AG09319 (cell line): ENCODE measurements at regions not wholly inside any gene's neighbourhood (a gene's known extent, or its start where the extent isn't known, plus 50 kb on each side); places are given as distances from the start of the nearest gene placed in this dataset.
"Not testable (repeated sequence)": the region's sequence is repeated elsewhere in the genome, so short reads cannot be mapped to it uniquely, and the experiment has no call there.

Experiments
- DNase-seq: peaks from one replicate; pipeline ENCODE4 v3.0.0-alpha.2; 2010; ENCODE audit warnings: low read depth; ENCODE audit errors: extremely low read depth
- CTCF ChIP-seq: IDR thresholded peaks from 2 replicates; pipeline ENCODE4 v1.5.1; 2011; ENCODE audit warnings: low read depth, mild to moderate bottlenecking, inconsistent platforms, low read length, moderate library complexity

DNA sequence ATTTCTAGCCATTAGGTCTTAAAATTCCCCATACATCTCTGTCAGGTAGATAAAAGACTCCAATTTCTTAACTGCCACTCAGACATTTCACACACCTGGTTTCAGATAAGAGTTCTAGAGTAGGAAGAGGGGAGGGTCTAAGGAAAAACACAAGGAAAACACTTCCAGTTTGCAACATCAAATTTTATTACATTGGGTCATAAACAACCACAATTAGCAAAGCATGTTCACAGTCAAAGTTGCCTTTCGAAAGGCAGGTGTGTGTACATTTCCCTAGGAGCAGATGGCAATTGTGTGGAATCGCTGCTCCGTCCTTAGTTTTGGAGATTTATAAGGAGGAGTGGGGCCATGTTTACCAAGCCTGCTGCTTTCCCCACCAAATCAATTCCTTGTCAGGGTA, 120.8 kb downstream of the DMRT2 start:
- TF ChIP-seq CTCF, result no peak
- no peak for DNase-seq

GRCh38 chr9:1171546-1171945, 121.4 kb downstream of the DMRT2 start:
- no peak for TF ChIP-seq CTCF
- no peak for DNase-seq

GRCh38 chr9:1173211-1173610, 123.1 kb downstream of the DMRT2 start:
- no peak for DNase-seq
- TF ChIP-seq CTCF, result no peak

DNA sequence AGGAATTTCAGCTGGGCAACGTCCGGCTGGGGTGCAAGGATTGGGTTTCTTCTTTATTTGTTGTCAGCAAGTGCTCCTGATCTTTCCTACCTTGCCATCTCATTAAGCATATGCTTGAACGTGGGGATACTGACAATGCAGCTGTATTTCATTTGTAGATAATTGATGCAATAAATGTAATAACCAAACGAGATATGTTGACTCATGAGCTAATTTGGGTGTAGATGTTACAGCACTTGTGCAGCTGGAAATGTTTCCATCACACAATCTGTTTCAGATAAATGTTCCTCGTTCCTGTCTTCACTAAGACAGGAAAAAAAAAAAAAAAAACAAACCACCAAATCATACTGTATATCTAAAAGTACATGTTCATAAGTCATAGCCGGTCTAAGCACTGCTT, 123.8 kb downstream of the DMRT2 start:
- DNase-seq, result peak; percentile 3
- TF ChIP-seq CTCF, result no peak

- DNase-seq, result no peak
- no peak for TF ChIP-seq CTCF
Measured at GRCh38 chr9:1179366-1179765, 129.2 kb downstream of the DMRT2 start.

DNA sequence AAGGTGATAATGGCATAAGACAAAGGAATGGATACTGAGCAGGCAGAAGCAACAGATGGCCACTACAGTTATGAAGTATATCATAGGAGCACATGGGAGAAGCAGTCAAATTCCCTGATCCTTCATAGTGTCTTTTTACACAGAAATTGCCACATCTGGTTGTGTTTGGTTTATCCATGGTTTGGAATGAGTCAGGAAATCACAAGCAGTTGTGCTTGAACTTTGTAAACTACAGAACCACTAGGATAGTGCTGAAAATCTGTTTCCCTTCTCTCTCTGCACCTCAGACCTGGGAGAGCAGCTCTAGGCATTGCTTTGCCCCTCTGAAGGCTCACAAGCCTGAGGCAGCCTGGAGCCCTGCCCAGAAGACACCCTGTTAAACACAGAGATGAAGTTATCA, 134.0 kb downstream of the DMRT2 start:
- no peak for TF ChIP-seq CTCF
- DNase-seq, result no peak

- not testable (repeated sequence) for DNase-seq
Measured at GRCh38 chr9:1187137-1187536, 137.0 kb downstream of the DMRT2 start.

GRCh38 chr9:1195636-1196035, 145.5 kb downstream of the DMRT2 start:
- not testable (repeated sequence) for DNase-seq

GRCh38 chr9:1198085-1198484, 147.9 kb downstream of the DMRT2 start:
- no peak for TF ChIP-seq CTCF
- no peak for DNase-seq
